HG03108 (cell line): ENCODE measurements at regions not wholly inside any gene's neighbourhood (a gene's known extent, or its start where the extent isn't known, plus 50 kb on each side); places are given as distances from the start of the nearest gene placed in this dataset.
"Not testable (repeated sequence)": the region's sequence is repeated elsewhere in the genome, so short reads cannot be mapped to it uniquely, and the experiment has no call there.

Experiments used
- ATAC-seq: cut with Tn5 transposase; IDR thresholded peaks from one replicate; pipeline ENCODE4 v1.9.1; 2021; ENCODE audit warnings: moderate library complexity; ENCODE audit not compliant: unreplicated experiment

DNA sequence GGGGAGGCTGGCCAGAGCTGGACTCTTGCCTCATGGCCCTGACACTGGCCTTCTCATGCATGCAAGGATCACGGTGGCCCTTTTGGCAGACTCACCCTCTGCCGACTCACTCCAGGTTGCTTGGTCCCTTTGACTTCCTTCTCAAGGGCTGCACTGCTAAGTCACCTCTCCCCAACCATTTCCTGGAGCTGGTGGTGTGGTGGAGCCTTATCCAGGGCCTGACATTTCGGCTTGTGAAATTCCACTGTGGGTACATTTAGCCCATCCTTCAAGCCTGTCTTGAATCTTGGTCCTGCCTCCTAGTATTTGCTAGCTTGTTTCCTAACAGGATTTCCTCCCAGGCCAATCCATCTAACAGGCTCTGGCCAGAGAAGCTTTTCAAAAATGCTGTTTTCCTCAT, 52.6 kb upstream of the JUN start:
- no peak for ATAC-seq

DNA sequence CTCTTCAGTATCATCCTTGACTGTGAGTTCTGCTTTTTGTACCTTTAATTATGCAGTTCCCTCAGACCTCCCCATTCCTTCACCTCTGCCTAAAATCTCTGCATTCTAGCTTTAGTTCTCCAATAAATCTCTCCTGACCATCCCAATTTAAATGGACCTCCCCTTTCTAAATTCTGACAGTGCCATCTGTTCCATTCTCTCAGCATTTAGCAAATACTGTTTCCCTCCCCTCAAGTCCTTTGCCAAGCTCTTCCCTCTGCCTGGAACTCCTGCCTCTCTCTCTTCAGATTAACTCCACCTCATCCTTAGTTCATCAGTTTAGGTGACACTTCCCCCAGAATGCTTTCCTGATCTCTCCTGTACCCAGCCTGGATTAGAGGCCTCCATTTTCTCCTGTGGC, 54.0 kb upstream of the JUN start:
- no peak for ATAC-seq

DNA sequence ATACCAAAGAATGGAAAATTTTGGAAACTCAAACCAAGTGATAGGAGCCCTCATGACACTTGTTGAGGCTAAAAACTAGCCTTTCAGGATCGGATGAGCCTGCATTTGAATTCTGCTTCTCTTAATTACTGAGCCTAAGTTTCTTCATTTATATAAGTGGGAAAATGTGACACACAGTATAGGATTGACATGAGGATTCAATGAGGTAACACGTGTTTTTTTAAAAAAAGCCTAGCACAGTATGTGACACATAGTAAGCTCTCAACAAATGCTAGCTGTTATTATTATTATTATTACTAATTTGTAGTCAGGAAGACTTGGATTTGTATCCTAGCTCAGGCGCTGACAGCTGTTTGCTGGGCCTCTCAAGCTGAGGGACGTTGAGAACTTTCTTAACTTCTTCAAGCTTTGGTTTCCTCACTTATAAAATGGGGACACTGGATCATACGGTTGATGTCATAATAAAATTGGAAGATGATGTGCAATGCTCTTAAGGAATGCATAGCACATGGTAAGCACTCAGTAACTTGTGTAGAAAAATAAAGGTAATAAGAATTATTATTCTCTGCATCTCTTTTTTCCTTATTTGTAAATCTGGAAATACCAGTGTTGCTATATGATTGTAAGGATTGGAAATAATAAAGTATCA, 55.4 kb upstream of the JUN start:
- ATAC-seq, result no peak

DNA sequence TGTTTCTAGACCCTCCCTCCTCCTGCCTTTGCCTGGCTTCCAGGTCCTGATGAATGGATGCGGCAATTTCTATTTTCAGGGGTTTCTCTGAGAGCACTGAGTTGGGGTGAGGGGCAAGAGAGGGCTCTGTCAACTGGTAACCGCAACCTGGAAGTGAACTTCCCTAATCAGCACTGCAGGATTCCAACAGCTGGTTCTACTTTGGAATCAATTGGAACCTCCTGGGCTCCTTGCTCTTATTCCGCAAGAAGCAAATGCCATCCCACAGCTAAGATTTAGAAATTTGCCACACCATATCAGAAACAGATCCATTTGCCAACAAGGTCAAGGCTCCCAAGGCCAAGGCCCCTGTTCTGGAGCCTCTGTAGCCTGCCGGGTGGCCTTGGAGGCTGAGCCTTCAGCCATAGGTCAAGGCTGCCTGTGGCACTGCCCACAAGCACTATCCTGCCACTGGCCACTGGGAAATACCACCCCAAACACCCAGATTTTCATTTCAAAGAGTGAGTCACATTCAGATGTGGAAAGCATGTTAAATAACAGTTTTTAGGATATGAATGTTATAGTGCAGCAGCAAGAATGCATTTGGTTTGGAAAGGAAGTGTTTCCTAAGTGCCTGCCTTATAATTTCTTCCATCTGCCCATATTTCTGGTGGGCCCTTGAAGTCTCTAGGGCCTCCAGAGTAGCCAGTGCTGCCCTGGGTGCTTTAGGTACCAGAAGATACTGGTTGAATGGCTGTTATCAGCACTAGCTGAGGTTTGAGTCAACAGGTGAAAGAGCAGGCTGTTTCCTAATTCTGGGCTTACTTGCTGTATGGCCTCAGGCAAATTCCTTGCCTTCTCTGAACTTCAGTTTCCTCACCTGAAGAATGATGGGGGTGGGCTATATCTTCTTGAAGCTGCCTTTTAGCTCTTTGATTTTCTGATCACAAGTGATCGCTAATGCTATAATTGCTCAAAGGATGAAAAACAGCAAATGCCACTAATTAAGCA, 56.3 kb upstream of the JUN start:
- no peak for ATAC-seq

DNA sequence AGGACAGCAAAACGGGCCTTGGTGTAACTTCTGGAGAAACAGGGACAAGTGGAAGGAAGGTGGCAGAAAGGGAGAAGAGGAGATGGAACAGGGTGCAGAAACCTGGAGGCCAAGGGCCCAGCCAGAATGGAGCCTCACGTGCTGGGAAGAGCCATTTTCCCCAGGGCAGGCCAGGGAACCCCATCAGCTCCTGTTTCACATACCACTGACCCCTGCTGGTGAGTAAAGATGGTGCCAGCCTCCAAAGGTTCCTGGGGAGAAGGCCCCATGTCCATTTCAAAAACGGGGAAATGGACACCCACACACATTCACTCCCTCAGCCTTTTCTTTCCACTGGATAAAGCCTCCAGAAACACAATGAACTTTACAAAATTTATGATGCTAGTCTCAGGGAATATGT, 57.6 kb upstream of the JUN start:
- ATAC-seq, result no peak

DNA sequence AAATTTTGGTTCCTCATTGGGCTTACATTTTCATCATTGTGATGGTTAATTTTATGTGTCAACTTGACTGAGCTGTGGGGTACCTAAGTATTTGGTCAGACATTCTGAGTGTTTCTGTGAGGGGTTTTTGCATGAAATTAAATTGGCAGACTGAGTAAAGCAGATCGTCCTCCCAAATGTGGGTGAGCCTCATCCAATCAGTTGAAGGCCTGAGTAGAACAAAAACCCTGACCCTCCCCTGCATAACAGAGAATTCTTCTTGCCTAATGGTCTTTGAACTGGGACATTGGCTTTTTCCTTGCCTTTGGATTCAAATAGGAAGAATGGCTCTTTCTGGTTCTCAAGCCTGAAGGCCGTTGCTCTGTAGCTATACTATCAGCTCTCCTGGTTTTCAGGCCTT, 59.1 kb upstream of the JUN start:
- no peak for ATAC-seq

DNA sequence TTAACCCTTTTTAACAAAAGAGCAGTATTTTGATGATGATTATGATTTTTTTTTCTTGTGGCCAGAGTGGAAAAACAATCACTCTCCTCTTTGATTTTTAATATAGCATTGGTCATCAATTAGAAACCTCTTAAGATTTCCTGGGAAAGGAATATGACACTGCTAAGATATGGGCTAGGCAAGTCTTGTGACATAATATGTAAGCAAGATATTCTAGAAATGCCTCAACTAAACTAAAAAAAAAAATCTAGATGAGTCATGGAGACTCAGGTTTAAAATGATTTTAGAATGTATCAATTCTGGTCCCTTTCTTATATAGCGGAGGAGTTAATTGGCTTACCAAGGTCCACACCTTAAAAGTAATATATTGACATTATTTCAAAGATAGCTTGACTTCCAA, 60.3 kb upstream of the JUN start:
- no peak for ATAC-seq

DNA sequence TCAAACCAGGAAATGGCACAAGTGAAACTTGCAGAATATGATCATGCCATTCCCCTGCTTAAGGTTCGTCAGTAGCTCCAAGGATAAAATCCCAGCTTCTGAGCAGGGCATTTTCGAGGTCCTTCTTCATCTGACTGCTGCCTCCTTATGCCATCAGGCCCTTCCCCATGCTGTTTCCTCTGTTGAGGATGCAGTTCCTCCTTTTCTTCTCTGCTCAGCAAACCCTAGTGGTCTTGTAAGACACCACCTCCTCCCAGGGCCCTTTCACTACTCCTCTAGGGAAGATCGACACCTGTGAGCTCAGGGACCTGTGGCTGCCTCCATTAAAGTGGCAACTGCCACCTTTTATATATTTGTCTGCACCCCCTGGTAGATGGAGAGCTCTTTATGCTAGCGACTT, 62.1 kb upstream of the JUN start:
- no peak for ATAC-seq

DNA sequence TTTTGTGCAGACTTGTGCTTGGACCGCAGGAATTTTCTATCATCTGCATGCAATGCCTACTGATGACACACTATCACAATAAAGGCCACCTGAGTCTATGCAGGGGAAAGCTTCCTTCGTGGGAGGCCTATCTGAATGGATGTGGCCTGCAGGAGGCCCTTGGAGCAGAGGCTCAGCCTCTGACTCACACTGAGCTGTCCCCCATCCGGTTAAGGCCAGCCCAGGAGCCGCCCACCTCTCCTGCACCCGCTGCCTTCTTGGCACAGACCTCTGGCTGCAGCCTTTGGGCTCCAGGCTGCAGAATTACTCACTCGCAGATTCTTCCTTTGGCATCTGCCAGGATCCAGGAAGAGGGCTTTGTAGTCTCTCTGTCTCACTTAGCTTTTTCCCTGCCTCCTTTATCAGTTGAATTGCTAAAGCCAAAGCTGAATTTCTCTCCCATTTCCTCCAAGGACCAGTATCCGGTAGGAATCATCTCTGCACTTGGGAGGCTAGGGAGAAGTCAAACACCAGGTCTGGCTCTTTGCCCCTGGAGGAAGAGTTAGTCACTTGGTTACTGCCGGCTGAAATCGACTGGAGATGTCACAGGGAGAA, 65.1 kb upstream of the JUN start:
- ATAC-seq, result no peak

DNA sequence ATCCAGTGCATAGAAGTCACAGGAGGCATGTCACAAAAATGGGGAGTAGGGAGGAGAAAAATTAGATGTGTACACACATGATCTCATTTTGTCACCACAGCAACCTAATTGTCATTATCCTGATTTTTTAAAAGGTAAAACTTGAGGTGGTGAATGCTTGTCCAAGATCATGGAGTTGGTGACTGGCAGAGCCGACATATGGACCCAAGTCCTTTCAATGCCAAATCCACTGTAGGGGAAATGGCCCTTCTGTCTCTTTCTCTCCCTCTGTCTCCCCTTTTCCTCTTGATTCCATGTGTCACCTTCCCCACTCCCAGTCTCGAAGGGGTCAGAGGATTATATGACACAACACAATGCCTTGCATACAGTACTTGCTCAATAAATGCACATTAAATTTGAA, 65.7 kb upstream of the JUN start:
- no peak for ATAC-seq

DNA sequence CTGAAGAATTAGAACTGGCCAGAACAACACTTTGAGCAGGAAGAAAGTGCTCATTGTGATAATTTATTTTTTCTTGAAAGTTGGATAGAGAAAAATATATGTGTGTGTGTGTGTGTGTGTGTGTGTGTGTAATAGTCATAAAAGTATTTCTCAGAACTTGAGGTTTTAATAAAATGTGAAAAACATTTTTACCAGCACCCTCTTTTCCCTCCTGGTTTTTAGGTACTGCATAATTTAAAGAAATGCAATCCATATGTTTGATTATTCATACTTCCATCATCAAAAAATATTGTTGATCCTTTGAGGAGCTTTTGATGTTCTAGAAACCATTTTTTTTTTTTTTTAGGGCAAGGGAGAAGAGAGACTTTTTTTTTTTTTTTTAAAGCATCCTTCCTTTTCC, 66.8 kb upstream of the JUN start:
- ATAC-seq, result no peak

DNA sequence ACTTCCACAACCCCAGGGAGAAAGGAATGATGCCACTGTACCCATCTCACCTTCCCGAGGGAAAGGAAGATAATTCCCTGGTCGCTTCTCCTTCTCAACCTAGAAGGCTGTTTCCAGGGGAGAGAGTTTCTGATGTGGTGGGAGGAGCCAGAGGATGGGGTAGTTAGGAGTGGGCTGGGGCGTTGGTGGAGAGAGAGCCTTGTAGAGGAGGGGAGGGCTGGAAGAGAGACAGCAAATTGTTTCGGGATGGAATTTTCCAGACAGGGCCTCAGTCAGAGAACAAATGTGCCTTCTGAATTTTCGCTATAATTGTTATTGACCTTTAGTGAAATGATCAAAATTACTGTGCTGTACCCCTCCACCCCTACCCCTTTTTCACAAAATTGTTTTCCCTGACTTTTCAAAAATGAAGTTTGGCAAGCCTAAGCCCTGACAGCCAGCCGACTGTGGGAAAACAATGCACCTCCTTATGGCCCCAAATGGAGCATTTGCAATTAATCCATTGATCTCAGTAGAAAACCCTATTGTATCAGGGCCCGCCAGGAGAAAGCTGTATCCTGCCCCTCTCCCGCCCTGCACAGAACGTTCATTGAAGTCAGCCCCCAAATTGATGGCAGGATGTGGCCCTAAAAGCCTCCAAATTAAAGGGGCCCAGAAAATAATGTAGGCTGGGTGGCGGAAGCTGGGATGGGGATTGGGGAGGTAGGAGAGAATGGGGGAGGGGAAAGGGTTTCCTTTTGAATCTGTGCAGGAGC, 69.1 kb upstream of the JUN start:
- ATAC-seq, result no peak

DNA sequence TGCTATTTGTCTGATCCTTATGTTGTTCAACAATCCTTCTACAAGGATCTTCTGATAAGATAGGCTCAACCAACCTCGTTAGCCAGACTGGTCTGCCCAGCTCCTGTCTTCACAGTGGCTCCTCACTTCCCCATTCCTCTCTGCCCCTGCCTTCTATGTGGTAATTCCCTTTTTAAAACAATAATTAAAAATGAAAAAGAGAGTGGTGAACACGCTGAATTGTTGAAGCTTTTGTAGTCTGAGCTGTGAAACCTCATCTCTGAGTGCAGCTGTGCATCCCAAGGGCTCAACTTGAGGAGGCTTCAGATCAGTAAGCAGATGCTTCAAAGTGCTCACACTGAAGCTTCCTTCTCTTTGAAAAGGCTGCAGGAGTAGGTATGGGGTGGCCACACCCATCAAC, 70.7 kb upstream of the JUN start:
- no peak for ATAC-seq

DNA sequence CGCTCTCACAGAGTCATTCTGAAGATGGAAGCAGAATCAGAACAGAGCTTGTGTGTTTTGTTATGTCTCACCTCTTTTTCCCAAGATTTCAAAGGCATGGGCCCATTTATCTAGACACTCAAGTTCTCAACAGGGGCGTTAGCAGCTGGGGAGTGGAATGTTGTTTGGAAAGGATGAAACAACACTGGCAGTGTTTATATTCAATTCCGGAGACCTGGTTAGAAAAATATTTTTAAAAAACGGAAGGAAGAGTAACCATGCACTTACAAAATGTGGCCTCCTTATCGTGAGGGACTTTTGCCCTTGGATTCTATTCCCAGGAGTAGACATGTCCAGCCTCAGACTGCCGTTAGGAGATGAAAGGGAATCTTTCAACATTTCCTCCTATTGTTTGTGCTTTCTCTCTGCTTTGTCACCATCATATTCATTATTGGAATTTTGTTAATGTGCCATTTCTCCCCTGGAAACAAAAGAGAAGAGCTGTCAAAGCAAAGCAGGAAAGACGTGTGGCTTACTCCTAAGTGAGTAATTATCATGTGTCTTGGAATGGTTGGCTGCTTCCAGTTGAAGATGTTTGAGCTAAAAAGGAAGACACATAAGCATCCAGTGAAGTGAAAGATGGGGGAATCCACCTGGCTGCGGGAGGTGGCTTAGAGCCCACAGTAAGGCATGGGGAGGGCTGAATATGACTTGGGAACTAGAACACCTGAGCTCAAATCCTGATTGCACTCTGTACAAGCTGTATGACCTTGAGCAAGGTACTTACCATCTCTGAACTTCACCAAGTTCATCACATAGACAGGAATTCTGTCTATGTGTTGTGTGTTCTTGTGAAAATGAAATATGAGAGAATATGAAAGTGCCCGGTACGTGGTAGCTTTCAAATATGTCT, 71.7 kb upstream of the JUN start:
- ATAC-seq, result no peak

DNA sequence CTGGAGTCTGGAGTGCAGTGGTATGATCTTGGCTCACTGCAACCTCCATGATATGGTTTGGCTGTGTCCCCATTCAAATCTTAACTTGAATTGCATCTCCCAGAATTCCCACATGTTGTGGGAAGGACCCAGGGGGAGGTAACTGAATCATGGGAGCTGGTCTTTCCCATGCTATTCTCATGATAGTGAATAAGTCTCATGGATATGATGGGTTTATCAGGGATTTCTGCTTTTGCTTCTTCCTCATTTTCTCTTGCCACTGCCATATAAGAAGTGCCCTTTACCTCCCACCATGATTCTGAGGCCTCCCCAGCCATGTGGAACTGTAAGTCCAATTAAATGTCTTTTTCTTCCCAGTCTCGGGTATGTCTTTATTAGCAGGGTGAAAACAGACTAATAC, 72.4 kb upstream of the JUN start:
- ATAC-seq, result not testable (repeated sequence)

DNA sequence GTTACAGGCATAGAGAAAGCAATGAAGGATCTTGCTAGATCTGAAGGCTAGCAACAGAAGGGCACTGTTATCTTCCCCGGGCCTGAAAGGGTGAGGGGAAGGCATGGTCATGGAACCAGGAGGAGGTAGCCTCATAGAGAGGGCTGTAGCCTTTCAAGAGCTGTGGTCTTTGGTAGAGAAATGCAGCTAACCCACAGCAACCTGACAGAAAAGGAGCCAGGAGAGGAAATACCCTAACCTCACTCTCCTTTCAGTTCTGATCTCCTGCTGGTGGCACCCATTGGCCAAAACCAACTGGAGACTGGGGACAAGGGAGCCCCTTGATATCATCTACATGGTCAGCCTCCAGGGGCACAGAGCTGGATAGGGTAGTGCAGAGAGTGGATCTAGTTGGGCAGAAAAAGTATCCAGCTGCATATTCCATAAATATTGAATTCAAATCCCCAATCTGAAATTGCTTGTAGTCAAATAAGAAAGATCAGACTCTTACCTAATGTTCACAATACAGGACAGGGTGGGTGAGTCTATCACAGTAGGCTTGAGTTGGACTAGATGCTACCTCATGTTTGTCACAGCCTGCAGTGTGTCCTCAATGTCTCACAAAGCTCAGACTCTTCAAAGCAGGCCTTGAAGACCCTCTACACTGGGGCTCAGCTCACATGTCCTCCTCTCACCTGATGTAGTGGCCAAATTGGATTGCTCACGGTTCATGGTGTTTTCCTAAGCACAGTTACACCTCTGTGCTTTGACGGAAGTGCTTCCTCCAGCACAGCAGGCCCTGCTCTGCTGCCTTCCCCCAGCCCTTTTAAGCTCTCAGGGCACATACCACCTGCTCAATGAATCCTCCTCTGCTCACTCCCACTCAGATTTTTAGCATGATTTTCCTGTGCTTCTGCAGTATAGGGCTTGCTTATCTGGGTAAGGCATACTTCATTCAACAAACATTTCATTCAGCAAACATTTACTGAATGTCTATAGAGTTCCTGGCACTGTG, 74.1 kb upstream of the JUN start:
- ATAC-seq, result peak; percentile 90

DNA sequence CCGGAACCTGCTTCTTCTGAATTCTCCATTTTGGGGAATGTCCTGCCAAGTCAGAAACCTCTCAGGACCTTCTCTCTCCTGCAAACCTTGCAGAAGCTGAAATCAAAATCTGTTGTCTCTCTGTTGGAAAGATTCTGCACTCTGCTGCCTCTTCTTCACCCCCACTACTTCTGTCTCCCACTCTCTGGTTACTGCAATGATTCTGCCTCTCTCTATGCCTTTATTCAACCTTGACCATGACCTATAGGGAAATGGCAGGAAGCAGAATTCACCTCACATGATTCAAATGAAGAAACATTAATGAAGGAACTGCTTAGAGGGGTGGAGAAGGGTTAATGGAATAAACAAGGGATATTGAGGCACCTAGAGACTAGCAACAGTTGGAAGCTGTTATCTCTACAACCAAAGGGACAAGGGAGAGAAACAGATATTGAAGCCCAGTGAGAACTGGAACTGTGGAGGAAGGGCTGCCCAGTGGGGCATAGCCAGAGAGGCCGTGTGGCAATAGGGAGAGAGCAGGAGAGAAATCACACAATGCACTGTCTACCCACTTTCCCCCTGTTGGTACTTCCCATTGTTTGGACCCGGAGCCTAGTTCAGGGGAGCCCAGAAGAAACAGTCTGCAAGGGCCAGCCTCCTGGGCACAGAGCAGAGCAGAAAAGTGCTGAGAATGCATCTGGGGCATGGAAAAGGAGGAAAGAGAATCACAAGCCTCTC, 76.1 kb upstream of the JUN start:
- no peak for ATAC-seq

DNA sequence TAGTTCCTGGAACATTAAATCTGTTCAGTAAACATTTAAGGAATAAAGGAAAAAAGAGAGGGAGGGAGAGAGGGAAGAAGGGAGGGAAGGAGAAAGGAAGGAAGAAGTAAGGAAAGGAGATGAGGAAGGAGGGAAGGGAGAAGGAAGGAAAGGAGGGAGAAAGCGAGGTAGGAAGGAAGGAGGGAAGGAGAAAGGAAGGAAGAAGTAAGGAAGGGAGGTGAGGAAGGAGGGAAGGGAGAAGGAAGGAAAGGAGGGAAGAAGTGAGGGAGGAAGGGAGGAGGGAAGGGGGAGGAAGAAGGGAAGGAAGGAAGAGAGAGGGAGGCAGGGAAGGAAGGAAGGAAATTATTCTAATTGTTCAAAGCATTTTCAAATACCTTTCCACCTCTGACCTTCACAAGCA, 77.2 kb upstream of the JUN start:
- no peak for ATAC-seq
